NCI-H146 (cell line): ENCODE measurements at regions not wholly inside any gene's neighbourhood (a gene's known extent, or its start where the extent isn't known, plus 50 kb on each side); places are given as distances from the start of the nearest gene placed in this dataset.

Experiments
- DNase-seq: peaks from one replicate; lab custom pipeline; 2025; lab: John Stamatoyannopoulos, UW

DNA sequence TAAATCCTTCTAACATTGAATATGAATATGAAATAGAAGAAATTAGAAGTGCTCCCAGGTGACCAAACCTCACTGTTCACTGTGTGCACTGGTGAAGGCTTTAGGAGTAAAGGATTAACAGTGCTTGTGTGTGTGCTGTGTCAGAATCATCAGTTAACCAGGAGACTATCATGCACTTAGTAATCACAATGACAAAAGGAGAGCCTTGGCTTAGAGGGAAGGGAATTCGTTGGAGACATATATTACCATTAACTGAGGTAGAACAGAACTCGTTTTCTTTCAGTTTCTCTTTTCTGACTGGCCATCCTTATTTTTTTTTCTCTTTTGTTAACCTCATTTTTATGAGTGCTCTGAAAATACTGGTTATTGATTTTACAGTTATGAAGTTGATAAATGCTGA lies 213.3 kb upstream of the GBE1 start:
- DNase-seq: no peak

DNA sequence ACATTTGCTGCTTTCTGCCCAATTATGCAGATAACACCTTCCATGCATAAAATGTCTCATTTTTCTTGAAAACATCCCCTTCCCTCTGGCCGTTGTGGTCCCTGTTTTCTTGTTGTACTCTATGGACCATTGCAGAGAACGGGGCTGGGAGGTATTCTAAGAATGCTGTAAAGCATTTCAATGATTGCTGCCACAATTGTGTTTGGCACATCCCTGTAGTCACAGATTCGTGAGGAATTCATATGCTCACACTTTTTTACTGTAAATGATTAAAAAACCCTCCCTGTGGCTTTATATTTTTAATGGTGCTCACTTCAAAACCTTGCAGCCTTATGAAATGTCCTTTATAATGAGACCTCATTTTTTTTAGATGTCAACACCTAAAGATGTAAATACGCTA lies 207.2 kb upstream of the GBE1 start:
- DNase-seq: no peak

DNA sequence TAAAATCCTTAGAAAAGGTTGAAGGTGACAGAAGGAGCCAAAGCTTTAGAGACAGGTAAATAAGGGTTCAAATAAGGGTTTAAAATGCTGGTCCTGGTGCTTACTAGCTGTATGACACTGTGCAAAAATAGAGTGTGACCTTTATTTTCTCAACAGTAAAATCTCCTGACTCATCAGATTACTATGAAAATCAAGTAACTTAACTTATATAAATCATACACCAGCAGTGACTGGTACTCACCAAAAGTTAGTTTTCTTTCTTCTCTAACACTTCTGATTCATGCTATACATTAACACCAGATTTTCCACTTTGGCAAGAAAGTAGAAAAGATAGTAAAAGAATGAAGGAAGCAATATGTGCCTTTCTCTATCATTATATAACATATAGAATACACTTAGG lies 205.9 kb upstream of the GBE1 start:
- DNase-seq: no peak

DNA sequence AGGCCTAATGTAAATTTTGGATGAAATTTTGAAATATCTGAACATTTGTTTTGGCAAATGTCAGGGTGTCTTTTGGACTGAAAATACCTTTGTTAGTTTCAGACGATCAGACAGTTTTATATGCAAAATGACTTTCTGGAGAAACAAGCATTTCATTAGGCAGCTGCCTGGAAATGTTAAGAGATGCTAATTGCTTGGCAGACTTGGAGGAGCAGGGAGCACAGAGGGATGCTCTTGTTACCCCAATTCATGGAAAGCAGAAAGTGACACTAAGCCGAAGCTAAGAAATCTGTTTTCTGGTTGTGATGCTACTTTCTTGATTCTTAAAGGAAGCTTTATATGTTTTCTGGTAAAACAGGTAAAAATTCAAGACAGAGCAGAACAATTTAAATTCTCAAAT lies 204.3 kb upstream of the GBE1 start:
- no peak for DNase-seq

DNA sequence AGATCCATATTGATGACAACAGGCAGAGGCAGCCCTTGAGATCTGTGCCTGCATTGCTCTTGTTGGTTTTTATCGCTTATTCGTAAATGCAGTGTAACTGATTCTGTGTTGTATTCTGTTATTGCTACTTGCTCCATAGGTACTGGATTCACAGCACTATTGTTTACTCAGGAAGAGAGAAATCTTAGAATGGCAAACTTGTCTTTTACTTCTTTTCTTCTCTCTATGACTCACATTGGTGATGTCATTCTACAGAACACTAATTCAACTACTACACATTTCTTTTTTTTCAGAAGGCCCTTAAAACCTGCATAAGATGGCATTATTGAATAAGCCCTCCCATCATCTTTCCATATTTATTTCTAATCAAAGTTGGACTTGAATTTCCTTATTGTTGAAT lies 201.0 kb upstream of the GBE1 start:
- DNase-seq: no peak

DNA sequence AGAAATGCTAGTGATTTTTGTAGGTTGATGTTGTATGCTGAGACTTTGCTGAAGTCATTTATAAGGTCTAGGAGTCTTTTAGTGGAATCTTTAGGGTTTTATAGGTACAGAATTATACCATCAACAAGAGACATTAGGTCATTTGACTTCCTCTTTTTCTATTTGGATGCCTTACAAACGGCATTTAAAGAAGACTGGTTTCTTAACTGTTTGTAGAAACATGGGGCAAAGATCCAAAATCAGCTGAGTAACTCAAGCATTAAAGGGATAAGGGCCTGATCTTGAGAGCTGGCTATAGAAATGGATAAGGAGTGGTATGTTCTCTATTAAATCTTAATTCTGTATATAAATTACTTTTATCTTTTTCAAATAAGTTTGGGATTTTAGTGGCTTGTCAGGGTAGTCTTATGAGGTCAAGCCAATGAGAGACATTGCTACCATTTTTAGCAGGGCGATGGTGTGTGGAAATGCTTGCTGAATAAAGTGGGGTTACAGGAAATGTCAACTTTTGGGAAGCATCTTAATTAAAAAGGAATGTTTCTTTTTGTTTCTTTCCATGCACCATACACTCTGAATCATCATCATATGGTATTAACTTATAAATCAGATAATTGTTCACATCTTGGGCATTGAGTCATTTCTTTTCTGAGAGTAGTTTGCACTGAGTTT lies 197.7 kb upstream of the GBE1 start:
- DNase-seq: no peak

DNA sequence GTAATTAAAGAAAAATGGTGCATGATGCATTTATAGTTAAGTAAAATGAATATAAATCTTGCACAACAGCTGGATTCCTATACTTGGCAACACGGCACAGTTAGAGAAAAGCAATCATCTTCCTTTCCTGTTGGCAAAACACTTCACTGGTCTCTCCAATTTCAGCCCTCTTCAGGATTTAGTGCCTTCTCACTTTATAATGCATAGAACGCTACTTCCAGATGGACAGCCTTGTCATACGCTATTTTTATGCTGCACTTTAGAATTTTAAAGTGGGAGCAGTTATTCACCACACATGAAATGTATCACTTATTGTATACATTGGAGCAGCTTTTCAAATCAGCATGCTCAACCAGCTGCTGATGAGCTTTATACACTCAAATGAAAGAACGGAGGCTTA lies 194.4 kb upstream of the GBE1 start:
- no peak for DNase-seq

DNA sequence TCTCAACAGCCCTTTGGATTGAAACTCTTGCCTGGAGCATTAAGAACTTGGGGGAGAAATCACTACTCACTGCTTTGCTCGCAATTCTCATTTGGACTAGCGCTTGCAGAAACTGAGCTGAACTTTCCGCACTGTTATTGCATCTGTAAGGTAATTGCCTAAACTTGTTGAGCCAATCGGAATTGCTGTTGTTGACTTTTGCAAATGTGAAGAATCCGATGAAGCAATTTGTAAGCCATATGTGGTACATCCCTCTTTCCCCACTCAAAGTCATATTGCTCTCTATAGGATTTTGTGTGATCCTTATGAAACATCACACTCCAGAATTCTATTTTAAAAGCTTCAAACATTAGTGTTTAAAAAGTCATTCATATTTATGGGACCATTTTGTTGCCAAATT lies 191.7 kb upstream of the GBE1 start:
- no peak for DNase-seq

DNA sequence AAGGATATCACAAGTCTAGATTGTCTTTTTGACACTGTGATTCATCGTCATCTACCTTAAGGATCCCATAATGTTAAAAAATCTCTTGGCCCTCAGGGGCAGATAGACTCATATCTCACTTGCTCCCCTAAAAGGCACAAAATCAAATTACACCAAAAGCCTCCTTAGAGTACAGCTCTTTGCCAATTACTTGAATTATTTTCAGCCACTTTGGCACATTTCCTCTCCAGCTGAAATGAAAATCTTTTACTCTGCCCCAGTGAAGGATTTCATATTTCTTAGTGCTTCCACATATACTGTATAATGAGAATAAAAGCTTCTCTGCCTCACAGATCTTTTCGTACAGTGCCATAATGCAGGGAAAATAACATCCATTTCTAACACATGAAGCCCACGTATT lies 190.7 kb upstream of the GBE1 start:
- DNase-seq: no peak

DNA sequence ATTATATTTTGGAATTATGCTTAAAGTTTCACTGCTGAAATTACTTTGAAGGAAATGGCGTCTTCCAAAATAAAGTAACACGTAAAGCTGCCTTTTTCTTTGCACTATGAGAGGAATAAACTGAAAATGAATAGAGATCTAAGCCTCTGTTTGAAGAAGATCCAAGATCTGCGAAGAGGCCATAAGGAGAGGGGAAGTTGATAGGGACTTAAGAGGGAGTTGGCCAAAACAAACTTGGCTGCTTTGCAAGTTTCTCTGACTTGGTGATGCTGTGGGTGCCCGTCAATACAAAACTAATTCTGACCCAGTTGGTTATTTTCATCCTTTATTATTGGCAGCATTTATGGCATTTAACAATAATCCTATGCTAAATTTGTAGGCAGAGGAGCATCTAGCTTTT lies 190.2 kb upstream of the GBE1 start:
- no peak for DNase-seq

DNA sequence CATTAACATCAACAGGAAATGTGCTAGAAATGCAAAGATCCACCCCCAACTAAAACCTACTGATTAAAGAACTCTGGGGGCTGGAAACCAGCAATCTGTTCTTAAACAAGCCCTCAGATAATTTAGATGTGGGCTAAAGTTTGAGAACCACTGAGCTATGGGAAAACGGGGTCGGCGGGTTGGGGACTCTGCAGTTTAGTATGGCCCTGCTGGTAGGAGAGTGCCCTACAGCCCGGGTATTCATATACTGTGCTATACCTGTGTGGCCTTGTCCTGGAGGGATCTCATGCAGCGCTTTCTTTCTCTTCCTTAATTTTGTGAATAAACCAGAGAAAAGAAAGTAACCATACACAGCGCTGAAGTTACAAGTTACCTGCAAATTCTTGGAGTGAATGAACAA lies 189.7 kb upstream of the GBE1 start:
- DNase-seq: no peak

DNA sequence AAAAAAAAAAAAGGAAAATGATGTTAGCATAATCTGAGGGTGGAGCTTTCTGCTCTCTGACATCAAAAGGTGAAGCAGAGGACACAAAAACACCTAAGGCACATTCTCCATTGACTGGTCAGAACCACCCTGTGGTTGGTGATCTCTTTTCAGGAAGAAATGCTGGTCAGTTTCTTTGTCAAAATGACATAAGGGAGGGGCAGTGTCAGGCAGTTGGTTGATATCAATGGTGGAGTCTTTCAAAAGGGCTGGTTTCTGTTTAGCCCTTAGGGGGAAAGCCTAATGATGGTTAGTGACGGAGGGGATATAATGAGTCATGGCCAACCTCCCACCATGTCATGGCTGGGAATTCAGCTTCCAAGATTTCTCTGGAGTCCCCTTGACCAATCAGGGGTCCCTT lies 185.9 kb upstream of the GBE1 start:
- no peak for DNase-seq

DNA sequence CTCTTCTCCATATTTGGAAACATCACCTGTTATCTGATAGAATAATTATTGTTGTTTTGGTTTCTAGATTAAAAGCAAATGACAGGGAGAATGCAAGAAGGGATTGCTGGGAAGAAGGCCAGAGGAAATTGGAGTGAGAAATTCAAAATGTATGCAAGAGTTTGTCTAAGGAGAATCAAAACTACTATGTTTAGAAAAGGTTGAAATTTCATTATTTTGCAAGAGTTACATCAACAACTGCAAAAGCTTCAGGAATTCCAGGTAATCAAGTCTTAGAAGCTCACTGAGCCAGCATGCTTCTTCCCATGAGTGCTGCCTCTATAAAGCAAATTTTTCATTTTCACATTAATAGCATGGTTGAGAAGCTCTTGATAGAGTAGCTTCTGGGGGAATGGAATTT lies 177.2 kb upstream of the GBE1 start:
- DNase-seq: no peak

DNA sequence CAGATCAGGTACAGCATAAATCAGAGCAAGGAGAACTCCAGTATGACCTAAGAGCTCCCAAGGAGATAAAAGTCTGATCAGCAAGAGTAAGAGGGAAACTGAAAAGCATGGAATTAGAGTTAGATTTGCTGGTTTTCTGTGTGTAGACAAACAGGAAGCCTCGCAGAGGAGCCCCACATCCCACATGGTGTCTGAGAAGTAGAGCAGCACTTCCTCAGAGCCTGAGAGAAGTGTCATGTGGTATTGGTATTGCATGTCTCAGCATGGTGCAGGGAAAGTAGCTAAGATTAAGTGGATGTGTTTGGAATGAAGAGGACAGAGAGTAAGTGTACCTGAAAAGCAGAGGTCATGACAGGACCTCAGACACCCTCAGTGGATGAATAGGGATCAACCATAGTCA lies 175.4 kb upstream of the GBE1 start:
- DNase-seq: no peak

DNA sequence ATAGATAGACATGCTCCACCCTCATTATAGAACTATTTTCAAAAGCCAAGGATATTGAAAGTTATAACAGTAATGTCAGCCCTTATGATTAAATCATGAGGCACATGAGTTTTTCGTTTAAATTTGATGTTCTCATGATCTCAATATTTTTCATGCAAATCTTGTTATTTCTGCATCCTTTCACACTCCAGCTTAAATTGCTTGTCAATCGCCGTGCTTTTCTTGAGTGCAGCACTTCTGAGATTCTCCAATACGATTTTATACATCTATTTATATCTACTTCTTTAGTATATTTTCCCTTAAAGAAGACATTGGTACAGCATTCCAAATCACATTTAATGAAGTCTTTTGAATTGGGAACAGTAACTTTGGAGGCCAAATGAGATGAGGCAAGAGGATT lies 171.2 kb upstream of the GBE1 start:
- no peak for DNase-seq

DNA sequence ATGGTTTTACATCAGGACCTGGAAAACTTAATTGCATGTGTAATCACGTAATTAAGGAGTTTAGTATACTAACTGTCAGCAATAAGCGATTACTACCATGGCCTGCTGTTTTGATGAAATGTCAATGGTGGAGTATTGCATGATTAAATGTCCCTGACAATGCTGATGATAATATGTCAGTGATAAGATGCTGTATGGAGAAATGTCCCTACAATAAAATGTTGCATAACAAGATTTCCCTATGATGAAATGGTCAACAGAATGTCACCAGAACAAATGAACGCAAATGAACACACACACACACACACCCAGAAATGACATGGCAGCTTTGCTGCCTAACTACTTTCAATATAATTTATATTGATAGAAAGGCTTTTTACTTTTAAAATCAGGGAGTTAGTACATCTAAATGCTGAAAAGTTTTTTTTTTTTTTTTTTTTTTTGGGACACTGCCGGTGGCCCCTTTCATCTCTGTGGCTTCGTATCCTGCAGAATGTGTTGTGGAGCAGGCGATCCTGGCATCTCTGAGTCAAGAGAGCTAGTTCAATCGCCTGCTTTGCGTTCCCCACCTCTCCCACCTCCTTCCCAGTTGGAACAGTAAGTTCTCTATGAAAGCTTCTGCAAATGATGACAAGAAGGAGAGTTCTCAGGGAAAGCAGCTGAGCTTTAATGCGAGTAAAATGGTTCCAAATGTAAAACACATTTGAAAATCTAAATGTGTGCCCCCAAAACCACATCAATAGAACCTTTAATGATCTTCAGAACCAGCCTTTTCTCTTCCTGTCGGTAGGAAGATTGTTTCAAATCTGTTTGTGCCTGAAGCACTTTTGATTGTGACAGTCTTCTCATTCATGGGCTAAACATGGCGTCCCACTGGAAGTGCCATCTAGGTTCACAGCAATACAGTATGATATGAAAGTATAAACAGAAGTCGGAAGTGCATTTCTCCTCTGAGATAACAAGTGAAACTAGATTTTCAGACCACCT lies 170.1 kb upstream of the GBE1 start:
- DNase-seq: peak; percentile 60

DNA sequence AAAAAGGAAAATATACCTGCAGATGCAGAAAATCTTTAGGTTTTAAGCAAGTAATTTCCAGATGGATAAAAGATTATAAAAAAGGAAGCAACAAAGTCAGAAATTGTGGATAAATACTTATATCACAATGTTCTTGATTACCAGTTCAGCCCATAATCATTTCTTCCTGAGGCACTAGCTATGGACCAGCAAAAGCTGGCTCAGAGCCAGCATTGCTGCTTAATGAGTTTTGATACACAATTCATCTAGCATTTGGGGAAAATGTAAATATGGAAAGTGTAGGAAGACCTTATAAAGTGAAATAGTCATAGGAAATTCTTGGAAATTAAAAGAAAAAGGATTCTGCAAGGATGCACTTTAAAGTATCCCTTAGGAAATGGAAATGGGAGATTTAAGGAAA lies 168.3 kb upstream of the GBE1 start:
- DNase-seq: peak; percentile 59

DNA sequence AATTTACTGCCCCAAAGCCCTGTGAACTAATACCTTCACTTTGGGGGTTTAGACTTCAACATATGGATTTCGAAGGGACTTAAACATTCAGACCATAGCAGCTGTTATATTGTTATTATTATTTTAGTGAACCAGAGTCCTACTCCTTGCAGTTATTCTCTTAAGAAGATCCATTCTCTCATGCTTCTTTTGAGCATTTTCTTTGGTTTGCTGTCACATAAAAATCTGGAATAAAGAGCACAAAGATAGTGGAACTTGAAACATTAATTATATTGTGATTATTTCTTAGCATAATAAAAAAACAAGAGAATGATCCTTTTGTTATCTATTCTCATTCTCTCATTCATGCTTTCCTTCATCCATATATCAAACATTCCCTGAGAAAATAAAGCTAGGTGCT lies 166.4 kb upstream of the GBE1 start:
- no peak for DNase-seq

DNA sequence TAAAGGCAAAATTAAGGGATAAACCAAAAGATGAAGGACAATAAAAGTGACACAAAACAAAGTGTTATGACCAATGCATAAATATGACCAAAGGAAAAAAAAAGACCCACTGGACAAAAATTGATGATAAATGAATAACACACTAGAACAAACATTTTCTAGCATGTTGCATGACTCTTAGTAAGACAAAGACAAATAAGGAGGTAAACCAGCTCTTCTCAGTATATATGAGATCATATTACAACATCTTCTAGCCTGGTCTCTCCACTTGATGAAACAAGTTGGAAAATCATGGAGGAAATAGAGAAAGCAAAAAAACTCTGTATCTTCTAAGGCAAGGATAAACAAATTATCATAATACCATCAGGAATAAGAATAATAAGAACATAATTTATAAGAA lies 163.9 kb upstream of the GBE1 start:
- DNase-seq: no peak

DNA sequence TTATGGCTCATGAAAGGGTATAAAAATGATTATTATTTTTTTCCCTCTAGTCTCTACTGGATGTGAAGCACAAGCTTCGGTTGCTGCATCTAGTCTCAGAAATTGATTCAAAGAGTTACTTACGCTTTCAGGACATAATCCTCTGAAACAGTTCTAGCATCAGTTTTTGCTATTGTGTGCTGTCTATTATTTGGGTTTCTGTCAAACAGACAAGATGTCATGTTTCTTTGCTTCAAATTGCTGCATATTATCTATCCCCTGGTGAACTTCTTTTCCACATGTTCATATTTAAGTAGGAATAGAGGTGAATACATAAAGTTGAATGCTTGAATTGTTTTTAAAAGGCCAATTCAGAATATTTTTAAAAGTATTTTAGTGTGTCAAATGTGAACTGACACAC lies 161.6 kb upstream of the GBE1 start:
- no peak for DNase-seq

DNA sequence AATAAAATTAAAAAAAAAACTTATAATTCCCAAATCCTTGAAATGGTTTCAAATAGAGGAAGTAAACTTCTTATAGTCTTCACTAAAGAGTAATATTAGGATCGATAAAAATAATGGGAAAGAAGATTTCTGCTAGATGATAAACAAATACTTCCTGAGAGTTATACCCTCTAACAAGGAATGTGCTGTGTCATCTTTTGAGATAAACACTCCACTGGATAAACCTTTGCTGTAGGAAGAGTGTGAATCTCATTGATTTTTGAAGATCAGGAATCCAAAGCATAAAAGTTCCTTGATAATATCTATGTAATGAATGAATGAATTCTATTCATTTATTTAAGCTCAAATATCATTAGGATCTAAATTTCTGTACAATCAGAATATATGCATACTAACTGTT lies 161.0 kb upstream of the GBE1 start:
- DNase-seq: no peak

DNA sequence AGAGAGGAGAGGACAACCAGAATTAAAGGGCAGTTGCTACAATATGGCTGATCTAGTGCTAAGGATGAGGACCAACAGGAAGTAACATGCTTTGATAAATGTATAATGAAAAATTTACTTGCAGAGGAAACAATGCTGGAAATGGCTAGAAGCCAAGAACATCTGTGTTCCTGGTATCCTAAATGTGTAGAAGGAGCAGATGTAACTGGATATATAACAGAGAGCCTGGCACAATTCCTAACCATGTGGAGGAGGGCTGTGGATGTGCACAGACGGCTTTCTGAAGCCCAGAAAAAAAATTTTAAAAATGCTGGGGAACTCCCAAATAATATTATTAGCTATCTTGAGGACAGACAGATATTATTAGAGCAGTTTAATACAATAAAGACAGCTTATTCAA lies 159.4 kb upstream of the GBE1 start:
- no peak for DNase-seq

DNA sequence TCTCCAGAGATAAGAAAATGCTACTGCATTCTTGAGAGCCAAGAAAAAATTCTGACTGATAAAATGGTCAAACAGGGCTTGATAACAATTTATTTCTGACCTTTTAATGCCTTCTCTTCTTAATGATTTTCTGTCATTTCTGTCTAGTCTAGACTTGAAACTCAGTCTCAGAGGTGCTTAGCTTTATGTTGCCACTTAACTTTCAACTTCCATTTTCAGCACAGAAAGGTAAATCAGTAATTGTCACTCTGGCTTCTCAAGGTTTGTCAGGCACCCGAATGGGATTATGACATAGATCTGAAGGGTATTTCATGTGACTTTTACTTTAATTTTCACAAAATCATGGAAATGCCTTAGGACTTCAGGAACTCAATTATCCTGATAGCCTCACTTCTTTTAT lies 155.4 kb upstream of the GBE1 start:
- DNase-seq: no peak
